HUES64 (cell line): ENCODE measurements at regions not wholly inside any gene's neighbourhood (a gene's known extent, or its start where the extent isn't known, plus 50 kb on each side); places are given as distances from the start of the nearest gene placed in this dataset.

Source experiments
- H3K27ac ChIP-seq: 2 replicates; pipeline ENCODE4 v1.7.0; 2013; ENCODE audit warnings: low read depth, low read length, inconsistent platforms
- H3K27me3 ChIP-seq: 2 replicates; pipeline ENCODE4 v1.6.1; 2013; ENCODE audit warnings: mild to moderate bottlenecking, low read length; ENCODE audit not compliant: insufficient read depth
- H3K36me3 ChIP-seq: 2 replicates; pipeline ENCODE4 v1.6.1; 2013; ENCODE audit warnings: mild to moderate bottlenecking, low read length; ENCODE audit not compliant: insufficient read depth
- H3K4me1 ChIP-seq: 2 replicates; pipeline ENCODE4 v1.6.1; 2013; ENCODE audit warnings: mild to moderate bottlenecking, low read length, moderate library complexity; ENCODE audit not compliant: insufficient read depth
- H3K4me3 ChIP-seq: 2 replicates; pipeline ENCODE4 v1.5.1; 2013; ENCODE audit warnings: mild to moderate bottlenecking, low read length, moderate library complexity
- H3K9ac ChIP-seq: 2 replicates; pipeline ENCODE4 v1.6.1; 2013; ENCODE audit warnings: mild to moderate bottlenecking, low read depth, low read length
- H3K9me3 ChIP-seq: 2 replicates; pipeline ENCODE4 v1.6.1; 2013; ENCODE audit warnings: low read depth, low read length; ENCODE audit not compliant: insufficient read depth
- WGBS: fragments of 150-250, 120-280 bp; methylation state at CpG from one replicate; pipeline ENCODE4 v1.1.7; 2013; ENCODE audit warnings: missing lambda C conversion rate; 5-methylcytosine and 5-hydroxymethylcytosine counted together

GRCh38 chr1:30253361-30253760 lies 470.0 kb downstream of the MATN1 start:
- no peaks in the 10 kb centered on the region for H3K27me3 ChIP-seq
- H3K4me3 ChIP-seq: no peak overlapping the region
- no peaks in the 10 kb centered on the region for H3K36me3 ChIP-seq
- H3K4me1 ChIP-seq: peaks cover 5% of the 10 kb centered on the region; the same call in 1 of the 2 replicates
- no peak overlapping the region for H3K9ac ChIP-seq
- no peak overlapping the region for H3K27ac ChIP-seq
- 96% methylated on average over 3 of the region's 3 CpGs for WGBS
- no peaks in the 10 kb centered on the region for H3K9me3 ChIP-seq

- no peaks in the 10 kb centered on the region for H3K9me3 ChIP-seq
- peaks cover 5% of the 10 kb centered on the region; the same call in 1 of the 2 replicates for H3K4me1 ChIP-seq
- H3K36me3 ChIP-seq: no peaks in the 10 kb centered on the region
- no peak overlapping the region for H3K9ac ChIP-seq
- no peaks in the 10 kb centered on the region for H3K27me3 ChIP-seq
- H3K4me3 ChIP-seq: no peak overlapping the region
- H3K27ac ChIP-seq: no peak overlapping the region
- WGBS: 87% methylated on average over 3 of the region's 6 CpGs
Measured at GRCh38 chr1:30250984-30251850, 472.2 kb downstream of the MATN1 start.

- Histone ChIP-seq H3K27me3 (no peaks in the 10 kb centered on the region), H3K4me3 (no peak overlapping the region), H3K9ac (no peak overlapping the region), H3K27ac (no peak overlapping the region), H3K9me3 (no peaks in the 10 kb centered on the region), H3K36me3 (no peaks in the 10 kb centered on the region), H3K4me1 (peaks cover 5% of the 10 kb centered on the region; the same call in 1 of the 2 replicates)
- 80% methylated on average over 10 of the region's 10 CpGs for WGBS
Measured at GRCh38 chr1:30250338-30250983, 472.9 kb downstream of the MATN1 start.

- 94% methylated on average over 15 of the region's 16 CpGs for WGBS
- no peaks in the 10 kb centered on the region for H3K36me3 ChIP-seq
- H3K9ac ChIP-seq: no peak overlapping the region
- peaks cover 5% of the 10 kb centered on the region; the same call in 1 of the 2 replicates for H3K4me1 ChIP-seq
- H3K9me3 ChIP-seq: no peaks in the 10 kb centered on the region
- H3K27ac ChIP-seq: no peak overlapping the region
- no peaks in the 10 kb centered on the region for H3K27me3 ChIP-seq
- H3K4me3 ChIP-seq: no peak overlapping the region
Measured at GRCh38 chr1:30249446-30250337, 473.7 kb downstream of the MATN1 start.

- no peaks in the 10 kb centered on the region for H3K4me1 ChIP-seq
- no peaks in the 10 kb centered on the region for H3K36me3 ChIP-seq
- no peak overlapping the region for H3K27ac ChIP-seq
- H3K27me3 ChIP-seq: no peaks in the 10 kb centered on the region
- no peaks in the 10 kb centered on the region for H3K9me3 ChIP-seq
- 91% methylated on average over 3 of the region's 3 CpGs for WGBS
- H3K4me3 ChIP-seq: no peak overlapping the region
- H3K9ac ChIP-seq: no peak overlapping the region
Measured at GRCh38 chr1:30248774-30249173, 474.6 kb downstream of the MATN1 start.

GRCh38 chr1:30248373-30248772 lies 475.0 kb downstream of the MATN1 start:
- Histone ChIP-seq H3K27me3 (no peaks in the 10 kb centered on the region), H3K27ac (no peak overlapping the region), H3K9ac (no peak overlapping the region), H3K4me1 (0 out of 2 replicates have a peak, but pooled peaks cover 3% of the 10 kb centered on the region), H3K9me3 (no peaks in the 10 kb centered on the region), H3K4me3 (no peak overlapping the region), H3K36me3 (no peaks in the 10 kb centered on the region)
- WGBS: 92% methylated on average over 3 of the region's 3 CpGs

- peaks cover 16% of the 10 kb centered on the region for H3K4me1 ChIP-seq
- H3K9me3 ChIP-seq: no peaks in the 10 kb centered on the region
- WGBS: 95% methylated on average over 9 of the region's 9 CpGs
- no peak overlapping the region for H3K27ac ChIP-seq
- no peaks in the 10 kb centered on the region for H3K36me3 ChIP-seq
- no peak overlapping the region for H3K9ac ChIP-seq
- no peak overlapping the region for H3K4me3 ChIP-seq
- no peaks in the 10 kb centered on the region for H3K27me3 ChIP-seq
Measured at GRCh38 chr1:30244801-30245200, 478.6 kb downstream of the MATN1 start.

GRCh38 chr1:30242722-30243457 lies 480.5 kb downstream of the MATN1 start:
- Histone ChIP-seq H3K9ac (no peak overlapping the region), H3K27ac (peak overlapping the region; percentile 55; the same call in 1 of the 2 replicates), H3K4me3 (no peak overlapping the region), H3K36me3 (no peaks in the 10 kb centered on the region), H3K9me3 (no peaks in the 10 kb centered on the region), H3K4me1 (peaks cover 16% of the 10 kb centered on the region), H3K27me3 (no peaks in the 10 kb centered on the region)
- whole genome bisulfite sequencing: 28% methylated on average over 5 of the region's 5 CpGs

- 67% methylated on average over 7 of the region's 9 CpGs for WGBS
- H3K4me3 ChIP-seq: no peak overlapping the region
- no peaks in the 10 kb centered on the region for H3K9me3 ChIP-seq
Measured at GRCh38 chr1:30242168-30242567, 481.2 kb downstream of the MATN1 start.

GRCh38 chr1:30241681-30242080 lies 481.7 kb downstream of the MATN1 start:
- Histone ChIP-seq H3K27ac (no peak overlapping the region), H3K27me3 (no peaks in the 10 kb centered on the region), H3K36me3 (no peaks in the 10 kb centered on the region), H3K9ac (no peak overlapping the region), H3K4me3 (no peak overlapping the region), H3K4me1 (peaks cover 16% of the 10 kb centered on the region), H3K9me3 (no peaks in the 10 kb centered on the region)
- 85% methylated on average over 3 of the region's 3 CpGs for WGBS

More at GRCh38 chr1:30242168-30242567, 481.2 kb downstream of the MATN1 start:
- Histone ChIP-seq H3K27me3 (no peaks in the 10 kb centered on the region), H3K9ac (no peak overlapping the region), H3K27ac (no peak overlapping the region), H3K4me1 (peaks cover 16% of the 10 kb centered on the region), H3K36me3 (no peaks in the 10 kb centered on the region)
